Stomach (tissue), 4 donors: ENCODE measurements at regions not wholly inside any gene's neighbourhood (a gene's known extent, or its start where the extent isn't known, plus 50 kb on each side); places are given as distances from the start of the nearest gene placed in this dataset.

Source experiments
- CTCF ChIP-seq, 7 experiments: fragments of 450-650 bp in 4 of 7; fragments of 200-600 bp in 3 of 7; sonication (generic) in 3 of 7; IDR thresholded peaks; one replicate each; pipeline ENCODE4 v1.5.1; 2016 to 2019; ENCODE audit warnings: antibody characterized with exemption in 7 of 7, control low read depth in 2 of 7, mild to moderate bottlenecking in 1 of 7
- EP300 ChIP-seq: sonication (generic); formaldehyde crosslinking; IDR thresholded peaks from one replicate; pipeline ENCODE4 v1.6.1; 2017; ENCODE audit warnings: antibody characterized with exemption
- POLR2A ChIP-seq, 4 donors: fragments of 450-650 bp; IDR thresholded peaks; one replicate each; pipeline ENCODE4 v1.6.1; 2016; ENCODE audit warnings: antibody characterized with exemption in 4 of 4, control low read depth in 2 of 4, mild to moderate bottlenecking in 1 of 4, moderate library complexity in 1 of 4

GRCh38 chr2:34414856-34415255, 815.8 kb upstream of the FAM98A start:
- TF ChIP-seq CTCF (IDR thresholded peaks at IDR 0.05) (no peak), EP300 (no peak), POLR2A (IDR thresholded peaks at IDR 0.05) (no peak)
